HCT116 (cell line): ENCODE measurements at regions not wholly inside any gene's neighbourhood (a gene's known extent, or its start where the extent isn't known, plus 50 kb on each side); places are given as distances from the start of the nearest gene placed in this dataset.

Experiments
- ATAC-seq: fragments of 200-7000 bp; cut with Tn5 transposase; 2 replicates; pipeline ENCODE4 v1.9.1; 2020; ENCODE audit warnings: mild to moderate bottlenecking, moderate library complexity
- BruUV-seq: library from RNA; stranded (reverse); fragments of 400-500 nt; replicated peaks from 2 replicates; lab custom pipeline; 2021; lab: Mats Ljungman, UMichigan
- CTCF ChIA-PET: fragments of 300-600 bp; sonication (Branson Sonifier 250); formaldehyde crosslinking; loops from one replicate; lab custom pipeline; 2021; ENCODE audit warnings: antibody characterized with exemption; lab: Charles Lee
- POLR2A ChIA-PET: fragments of 300-600, 350-600 bp; sonication (Branson Sonifier 250); formaldehyde crosslinking; loops from one replicate; lab custom pipeline; 2021; ENCODE audit warnings: antibody characterized with exemption; lab: Charles Lee
- RAD21 ChIA-PET, 2 experiments: fragments of 300-600 bp; sonication (Branson Sonifier 250); formaldehyde crosslinking; loops; one replicate each; lab custom pipeline; 2023; ENCODE audit warnings: low total read pairs in 2 of 2; ENCODE audit not compliant: uncharacterized antibody in 2 of 2, unreplicated experiment in 2 of 2, low non-redundant PET in 1 of 2; lab: Charles Lee
- DNase-seq: peaks from one replicate; pipeline ENCODE4 v3.0.0-alpha.2; 2010; ENCODE audit warnings: low read depth, low spot score
- H2AFZ ChIP-seq: fragments of 200-600 bp; shearing (Covaris generic), sonication (generic); 2 replicates; pipeline ENCODE4 v1.6.1; 2017; ENCODE audit warnings: low read depth, mixed run types, mixed read lengths, antibody characterized with exemption, low read length; ENCODE audit not compliant: poor library complexity, severe bottlenecking
- H3K27ac ChIP-seq: 2 replicates; pipeline ENCODE4 v1.5.1; 2012; ENCODE audit warnings: low read depth, low read length
- H3K27me3 ChIP-seq: fragments of 200-600 bp; sonication (generic); 2 replicates; pipeline ENCODE4 v1.6.1; 2016; ENCODE audit warnings: mixed run types, low read length, mixed read lengths; ENCODE audit not compliant: insufficient read depth
- H3K36me3 ChIP-seq, 2 experiments: fragments of 200-500 bp in 1 of 2; fragments of 200-600 bp in 1 of 2; sonication (Bioruptor generic) in 1 of 2; sonication (generic) in 1 of 2; 2 replicates each; pipeline versions ENCODE4 v1.5.1 to v1.6.1; 2014 to 2016; ENCODE audit warnings: low read length in 2 of 2, inconsistent platforms in 1 of 2, mixed read lengths in 1 of 2, mixed run types in 1 of 2; ENCODE audit not compliant: insufficient read depth in 2 of 2, control insufficient read depth in 1 of 2
- H3K4me1 ChIP-seq, 2 experiments: fragments of 200-600 bp in 1 of 2; sonication (generic) in 1 of 2; 2 replicates each; pipeline versions ENCODE4 v1.5.1 to v1.6.1; 2012 to 2017; ENCODE audit warnings: low read length in 2 of 2, inconsistent platforms in 1 of 2, mild to moderate bottlenecking in 1 of 2, mixed read lengths in 1 of 2, mixed run types in 1 of 2, moderate library complexity in 1 of 2; ENCODE audit not compliant: insufficient read depth in 2 of 2, control insufficient read depth in 1 of 2
- H3K4me2 ChIP-seq: fragments of 200-600 bp; sonication (generic); 2 replicates; pipeline ENCODE4 v1.6.1; 2017; ENCODE audit warnings: mixed run types, low read length, mixed read lengths
- H3K4me3 ChIP-seq, 2 experiments: fragments of 200-600 bp in 1 of 2; sonication (generic) in 1 of 2; replicated peaks in 1 of 2; 2 replicates each; pipeline ENCODE4 v1.5.1; 2011 to 2016; ENCODE audit warnings: low read length in 2 of 2, control low read depth in 1 of 2, low read depth in 1 of 2, mild to moderate bottlenecking in 1 of 2, mixed read lengths in 1 of 2, mixed run types in 1 of 2
- H3K79me2 ChIP-seq: fragments of 200-600 bp; sonication (generic); 2 replicates; pipeline ENCODE4 v1.6.1; 2017; ENCODE audit warnings: mild to moderate bottlenecking, mixed run types, low read length, moderate library complexity, mixed read lengths; ENCODE audit not compliant: insufficient read depth
- H3K9ac ChIP-seq: fragments of 200-600 bp; sonication (generic); 2 replicates; pipeline ENCODE4 v1.6.1; 2016; ENCODE audit warnings: low read length, mixed read lengths
- H3K9me2 ChIP-seq: fragments of 200-600 bp; sonication (generic), shearing (Covaris generic); 2 replicates; pipeline ENCODE4 v1.6.1; 2017; ENCODE audit warnings: mixed run types, mild to moderate bottlenecking, moderate library complexity; ENCODE audit not compliant: insufficient read depth
- H3K9me3 ChIP-seq, 2 experiments: fragments of 200-500 bp in 1 of 2; fragments of 200-600 bp in 1 of 2; sonication (Bioruptor generic) in 1 of 2; sonication (generic) in 1 of 2; 2 replicates each; pipeline ENCODE4 v1.6.1; 2014 to 2017; ENCODE audit warnings: low read length in 2 of 2, mixed read lengths in 2 of 2, inconsistent platforms in 1 of 2, low read depth in 1 of 2, mild to moderate bottlenecking in 1 of 2, mixed run types in 1 of 2, moderate library complexity in 1 of 2; ENCODE audit not compliant: control insufficient read depth in 1 of 2, insufficient read depth in 1 of 2
- H4K20me1 ChIP-seq: fragments of 200-600 bp; sonication (generic), shearing (Covaris generic); 2 replicates; pipeline ENCODE4 v1.6.1; 2017; ENCODE audit warnings: mixed run types, mild to moderate bottlenecking, moderate library complexity; ENCODE audit not compliant: insufficient read depth
- CEBPB ChIP-seq: IDR thresholded peaks from 2 replicates; pipeline ENCODE4 v1.6.1; 2012; ENCODE audit warnings: low read depth
- EZH2 ChIP-seq: fragments of 200-600 bp; sonication (generic); IDR thresholded peaks from 2 replicates; pipeline ENCODE4 v1.6.1; 2017; ENCODE audit warnings: antibody characterized with exemption, mixed run types
- EZH2phosphoT487 ChIP-seq: fragments of 200-600 bp; IDR thresholded peaks from 2 replicates; pipeline ENCODE4 v1.6.1; 2018; ENCODE audit warnings: antibody characterized with exemption, borderline replicate concordance
- REST ChIP-seq: IDR thresholded peaks from 2 replicates; pipeline ENCODE4 v1.6.1; 2012; ENCODE audit warnings: low read depth
- SIN3A ChIP-seq: IDR thresholded peaks from 2 replicates; pipeline ENCODE4 v1.6.1; 2012; ENCODE audit warnings: low read depth
- SP1 ChIP-seq: IDR thresholded peaks from 2 replicates; pipeline ENCODE4 v1.6.1; 2012; ENCODE audit warnings: low read depth
- YY1 ChIP-seq: IDR thresholded peaks from 2 replicates; pipeline ENCODE4 v1.6.1; 2011; ENCODE audit warnings: low read length, low read depth, moderate library complexity, mild to moderate bottlenecking; ENCODE audit not compliant: insufficient replicate concordance; ENCODE audit errors: extremely low read depth
- ZBTB33 ChIP-seq: IDR thresholded peaks from 2 replicates; pipeline ENCODE4 v1.6.1; 2011; ENCODE audit warnings: mild to moderate bottlenecking, low read length, moderate library complexity; ENCODE audit not compliant: insufficient replicate concordance; ENCODE audit errors: extremely low read depth
- intact Hi-C: fragments of 100-400 bp; cut with micrococcal nuclease; formaldehyde crosslinking; loops from 2 replicates; pipeline ENCODE4 v1.10.0; 2022

GRCh38 chr10:80890146-80890545, 352.4 kb downstream of the SH2D4B start:
- ChIA-PET CTCF (no interaction called here), POLR2A (no interaction called here), RAD21 (no interaction called here)
- no TSS peak for BruUV-seq
- TF ChIP-seq EZH2 = no peak
- TF ChIP-seq EZH2phosphoT487 = no peak
- no peak for TF ChIP-seq ZBTB33
- TF ChIP-seq CEBPB = no peak
- DNase-seq (no peak), ATAC-seq (no peak)
- Histone ChIP-seq H3K9ac (no peak overlapping the region), H3K9me2 (no peaks in the 10 kb centered on the region), H3K9me3 (no peaks in the 10 kb centered on the region), H3K27me3 (no peaks in the 10 kb centered on the region), H2AFZ (no peak overlapping the region), H3K79me2 (no peaks in the 10 kb centered on the region), H3K4me3 (no peak overlapping the region), H3K4me2 (no peak overlapping the region), H3K4me1 (no peaks in the 10 kb centered on the region), H3K27ac (no peak overlapping the region), H4K20me1 (no peaks in the 10 kb centered on the region), H3K36me3 (no peaks in the 10 kb centered on the region)
- intact Hi-C loops = no loop called here

DNA sequence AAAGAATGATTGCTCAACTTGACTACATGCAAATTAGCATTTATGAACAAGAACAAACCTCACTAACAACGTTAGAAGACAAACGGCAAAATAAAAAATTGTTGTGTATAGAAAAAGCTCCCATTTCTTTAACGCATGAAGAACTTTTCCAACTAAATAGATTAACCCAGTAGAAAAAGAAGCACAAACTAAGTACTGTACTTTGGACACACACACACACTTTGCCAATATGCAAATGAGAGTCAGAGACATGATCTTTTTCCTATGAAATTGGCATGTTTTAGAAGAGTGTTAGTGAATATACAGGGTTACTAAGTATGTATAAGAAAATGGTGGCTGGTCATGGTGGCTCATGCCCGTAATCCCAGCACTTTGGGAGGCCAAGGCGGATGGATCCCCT, 355.6 kb downstream of the SH2D4B start:
- POLR2A ChIA-PET = no interaction called here
- Histone ChIP-seq H3K36me3 (no peaks in the 10 kb centered on the region), H4K20me1 (no peaks in the 10 kb centered on the region), H3K27me3 (0 out of 2 replicates have a peak, but pooled peaks cover 4% of the 10 kb centered on the region), H3K4me2 (no peak overlapping the region), H3K9me2 (no peaks in the 10 kb centered on the region), H3K79me2 (no peaks in the 10 kb centered on the region), H3K4me1 (no peaks in the 10 kb centered on the region), H3K4me3 (no peak overlapping the region), H3K9me3 (no peaks in the 10 kb centered on the region), H3K9ac (no peak overlapping the region), H3K27ac (no peak overlapping the region), H2AFZ (no peak overlapping the region)
- intact Hi-C loops = no loop called here
- DNase-seq = no peak
- RAD21 ChIA-PET = no interaction called here
- no TSS peak for BruUV-seq
- CTCF ChIA-PET = no interaction called here
- ATAC-seq = no peak
- TF ChIP-seq SIN3A (no peak), YY1 (no peak), SP1 (no peak), REST (no peak), ZBTB33 (no peak), EZH2phosphoT487 (no peak)
